GM12875 (cell line): ENCODE measurements at regions not wholly inside any gene's neighbourhood (a gene's known extent, or its start where the extent isn't known, plus 50 kb on each side); places are given as distances from the start of the nearest gene placed in this dataset.

Experiments
- H3K4me3 ChIP-seq: one replicate; pipeline ENCODE4 v1.5.1; 2011; ENCODE audit warnings: low read depth, low read length, control low read depth
- TF ChIP-seq, protein P1 (sequence below): IDR thresholded peaks from 2 replicates; pipeline ENCODE4 v1.5.1; 2011; ENCODE audit warnings: low read depth, mild to moderate bottlenecking, control low read depth, inconsistent platforms, low read length, moderate library complexity, borderline replicate concordance; ENCODE audit not compliant: insufficient read depth

- TF ChIP-seq, protein P1, sequence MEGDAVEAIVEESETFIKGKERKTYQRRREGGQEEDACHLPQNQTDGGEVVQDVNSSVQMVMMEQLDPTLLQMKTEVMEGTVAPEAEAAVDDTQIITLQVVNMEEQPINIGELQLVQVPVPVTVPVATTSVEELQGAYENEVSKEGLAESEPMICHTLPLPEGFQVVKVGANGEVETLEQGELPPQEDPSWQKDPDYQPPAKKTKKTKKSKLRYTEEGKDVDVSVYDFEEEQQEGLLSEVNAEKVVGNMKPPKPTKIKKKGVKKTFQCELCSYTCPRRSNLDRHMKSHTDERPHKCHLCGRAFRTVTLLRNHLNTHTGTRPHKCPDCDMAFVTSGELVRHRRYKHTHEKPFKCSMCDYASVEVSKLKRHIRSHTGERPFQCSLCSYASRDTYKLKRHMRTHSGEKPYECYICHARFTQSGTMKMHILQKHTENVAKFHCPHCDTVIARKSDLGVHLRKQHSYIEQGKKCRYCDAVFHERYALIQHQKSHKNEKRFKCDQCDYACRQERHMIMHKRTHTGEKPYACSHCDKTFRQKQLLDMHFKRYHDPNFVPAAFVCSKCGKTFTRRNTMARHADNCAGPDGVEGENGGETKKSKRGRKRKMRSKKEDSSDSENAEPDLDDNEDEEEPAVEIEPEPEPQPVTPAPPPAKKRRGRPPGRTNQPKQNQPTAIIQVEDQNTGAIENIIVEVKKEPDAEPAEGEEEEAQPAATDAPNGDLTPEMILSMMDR: no peak
These were observed 57.0 kb upstream of the UBE2E2 start for GRCh38 chr3:23146163-23146562.

GRCh38 chr3:23152989-23153388 is 50.1 kb upstream of the UBE2E2 start:
- H3K4me3 ChIP-seq: no peak overlapping the region
- TF ChIP-seq, protein P1: no peak

More at GRCh38 chr3:23146163-23146562, 57.0 kb upstream of the UBE2E2 start:
- no peak overlapping the region for H3K4me3 ChIP-seq
